Posterior cingulate gyrus (tissue), 11 donors: ENCODE measurements at regions not wholly inside any gene's neighbourhood (a gene's known extent, or its start where the extent isn't known, plus 50 kb on each side); places are given as distances from the start of the nearest gene placed in this dataset.
A peak's percentile ranks its signal among the peaks of the same experiment; 100 is the strongest.

Experiments
- DNase-seq, 10 donors: peaks; one replicate each; pipeline versions ENCODE4 v3.0.0 to v3.0.0-alpha.2; 2020 to 2021; ENCODE audit warnings: mixed read lengths in 3 of 10
- intact Hi-C: fragments of 100-400 bp; cut with DNase I; formaldehyde crosslinking; loops from one replicate; pipeline ENCODE4 v1.15.1; 2023

DNA sequence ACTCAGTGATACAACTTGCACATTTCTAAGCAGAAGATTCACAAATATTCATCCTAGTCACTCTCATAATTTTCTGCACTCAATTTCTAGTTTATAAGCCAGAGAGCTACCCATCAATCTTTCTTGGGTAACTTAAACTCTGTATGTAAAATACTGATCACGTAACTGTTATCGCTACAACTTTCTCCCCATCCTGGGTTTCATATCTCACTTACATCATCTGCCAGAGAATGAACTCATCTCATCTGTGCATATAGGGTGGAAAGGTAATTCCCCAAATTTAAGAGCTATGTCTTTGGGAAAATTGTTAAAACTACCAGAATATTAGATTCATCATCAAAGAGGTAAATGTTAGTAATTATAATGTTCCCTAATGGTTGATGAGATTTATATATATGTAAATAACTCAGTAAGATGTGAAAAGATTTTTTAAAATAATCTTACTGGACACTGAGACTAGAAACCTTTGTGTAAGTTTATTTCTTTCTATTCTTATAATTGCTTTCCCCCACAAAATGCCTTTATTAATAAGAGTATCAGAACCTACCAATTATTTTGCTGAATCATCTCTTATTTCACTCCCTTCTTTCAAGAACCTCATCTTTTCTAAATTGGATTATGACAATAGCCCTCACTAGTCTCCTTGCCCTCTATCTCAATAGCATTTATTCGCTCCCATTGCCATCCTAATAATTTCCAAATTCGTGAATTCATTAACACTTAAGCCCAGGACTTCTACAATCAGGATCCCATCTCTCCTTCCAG is 729.0 kb downstream of the EPHA4 start:
- intact Hi-C loops, result no loop called here
- no peak for DNase-seq

DNA sequence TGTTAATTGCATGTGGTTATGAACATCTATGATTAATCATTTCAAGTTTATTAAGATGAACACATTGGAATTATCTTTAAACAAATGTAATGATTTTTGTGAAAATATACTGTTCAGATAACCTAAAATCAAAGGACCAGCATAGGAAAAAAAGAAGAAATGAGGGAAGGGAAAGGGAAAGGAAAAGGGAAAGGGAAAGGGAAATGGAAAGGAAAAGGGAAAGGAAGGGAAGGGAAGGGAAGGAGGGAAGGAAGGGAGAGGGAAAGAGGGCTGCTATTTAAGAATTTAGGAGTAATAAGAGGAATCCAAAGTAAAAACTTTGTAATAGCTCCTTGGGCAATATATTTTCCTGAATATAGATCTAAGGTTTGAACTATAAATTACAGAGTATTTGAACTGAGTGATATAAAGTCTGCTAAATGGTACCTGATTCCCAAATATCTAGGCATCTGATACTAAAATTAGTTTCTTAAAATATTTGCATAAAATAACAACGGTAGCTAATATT is 726.3 kb downstream of the EPHA4 start:
- intact Hi-C loops, result no loop called here

DNA sequence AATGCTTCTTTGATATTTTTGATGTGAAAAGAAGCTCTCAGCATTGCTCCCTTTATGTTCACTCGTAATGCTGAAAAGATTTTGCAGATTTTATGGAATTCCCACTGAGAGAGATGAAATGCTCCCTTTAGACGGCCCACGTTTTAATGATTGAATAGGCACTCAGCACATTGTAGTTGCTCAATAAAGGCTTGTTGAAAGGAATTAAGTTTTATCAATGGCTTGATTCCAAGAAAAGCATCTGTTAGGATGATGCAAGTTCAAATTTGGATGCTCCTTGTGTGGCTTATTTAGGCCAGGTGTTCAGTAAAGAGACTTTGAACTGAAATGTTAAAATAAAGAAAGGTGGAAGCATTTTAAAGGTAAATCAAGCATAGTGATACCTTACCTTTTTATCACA is 725.1 kb downstream of the EPHA4 start:
- intact Hi-C loops, result no loop called here
- no peak for DNase-seq

More for the DNA sequence above, 726.3 kb downstream of the EPHA4 start:
- no peak for DNase-seq

DNA sequence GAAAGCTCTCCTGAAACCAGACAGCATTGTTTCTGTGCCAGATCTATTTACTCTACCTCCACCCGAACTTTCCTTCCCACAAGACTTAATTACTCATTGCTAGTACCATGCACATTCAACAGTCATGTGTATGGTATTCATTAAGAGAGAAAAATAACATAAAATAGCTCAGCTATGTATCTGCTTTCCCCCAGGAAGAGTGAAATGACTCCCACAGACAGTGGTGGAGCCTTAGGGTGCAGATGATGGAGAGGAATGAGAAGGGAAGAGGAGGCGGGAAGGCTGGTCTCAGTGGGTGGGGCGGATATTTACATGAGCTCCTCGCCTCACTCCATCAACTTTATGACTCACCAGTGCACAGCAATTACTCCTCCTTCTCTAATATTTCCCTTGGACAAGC is 724.5 kb downstream of the EPHA4 start:
- peak in 1 of 10 donors; percentile 44 for DNase-seq
- intact Hi-C loops, result no loop called here

DNA sequence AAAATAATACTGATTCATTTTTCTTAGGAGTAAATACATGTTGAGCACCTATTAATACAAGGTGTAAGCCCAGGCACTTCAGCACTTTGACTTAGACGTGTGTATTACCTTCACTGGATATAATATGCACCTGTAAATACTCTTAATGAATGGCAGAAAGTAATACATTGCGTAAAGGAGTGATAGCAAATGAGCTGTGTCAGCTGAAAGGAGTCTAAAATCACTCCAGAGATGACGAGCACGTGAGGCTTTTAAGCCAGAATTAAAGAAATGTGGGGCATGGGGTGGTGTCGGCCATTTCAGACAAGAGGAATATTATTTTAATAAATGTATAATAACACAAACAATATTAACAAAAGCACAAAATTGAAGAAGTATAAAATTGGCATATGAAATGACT is 722.7 kb downstream of the EPHA4 start:
- intact Hi-C loops, result no loop called here
- no peak for DNase-seq

DNA sequence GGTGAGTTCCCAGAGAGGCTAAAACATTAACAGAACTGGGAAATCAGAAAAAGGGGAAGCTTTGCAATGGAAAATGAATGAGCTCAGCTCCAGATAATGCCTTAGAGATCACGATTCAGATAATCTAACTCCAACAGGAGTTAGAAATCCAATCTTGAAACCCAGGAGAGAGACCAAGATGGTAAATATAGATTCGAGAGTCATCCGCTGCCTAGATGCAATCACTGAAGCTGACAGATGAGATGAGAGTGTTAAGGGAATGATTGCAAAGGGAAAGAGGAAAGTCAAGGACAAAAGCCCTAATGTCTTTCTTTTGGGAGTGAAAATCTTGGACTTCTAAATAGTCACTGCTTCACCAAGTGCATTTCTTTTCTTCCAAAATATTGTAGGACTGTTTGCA is 722.0 kb downstream of the EPHA4 start:
- no peak for DNase-seq
- intact Hi-C loops, result no loop called here

DNA sequence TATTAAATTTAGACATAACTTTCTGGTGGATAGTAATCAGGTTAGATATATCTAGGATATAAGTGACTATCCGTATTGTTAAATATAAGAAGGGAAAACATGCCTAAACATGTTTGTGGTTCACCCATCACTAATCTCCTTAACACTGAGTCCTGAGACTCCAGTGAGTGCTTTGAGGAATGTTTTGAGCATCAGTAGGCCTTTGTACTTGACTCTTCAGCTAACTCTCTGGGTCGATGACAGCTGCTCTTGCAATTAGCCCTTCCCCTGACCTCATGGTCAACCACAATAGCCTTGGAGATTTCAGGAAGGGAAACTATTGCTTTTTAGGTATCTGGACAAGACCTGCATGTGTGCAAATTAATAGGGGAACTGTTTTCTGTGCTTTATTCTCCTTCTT is 716.8 kb downstream of the EPHA4 start:
- intact Hi-C loops, result no loop called here
- no peak for DNase-seq

DNA sequence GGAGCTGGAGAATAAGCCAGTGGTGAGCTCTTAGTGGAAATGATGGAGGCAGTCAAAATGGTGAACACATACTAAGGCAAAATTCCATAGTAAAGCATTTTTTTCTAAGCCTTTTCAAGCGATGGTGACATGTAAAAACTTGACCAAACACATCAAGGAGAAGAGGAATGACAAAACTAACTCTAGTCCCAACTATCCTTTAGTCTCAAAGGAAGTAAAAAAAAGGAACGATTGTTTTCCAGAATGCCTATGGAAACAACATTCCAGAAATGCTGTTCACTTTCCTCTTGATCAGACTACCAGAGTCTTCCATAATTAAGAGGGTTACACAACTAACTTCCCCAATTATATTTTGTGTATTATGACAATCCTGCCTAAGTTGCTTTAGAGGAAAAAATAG is 715.6 kb downstream of the EPHA4 start:
- DNase-seq, result no peak
- intact Hi-C loops, result no loop called here

DNA sequence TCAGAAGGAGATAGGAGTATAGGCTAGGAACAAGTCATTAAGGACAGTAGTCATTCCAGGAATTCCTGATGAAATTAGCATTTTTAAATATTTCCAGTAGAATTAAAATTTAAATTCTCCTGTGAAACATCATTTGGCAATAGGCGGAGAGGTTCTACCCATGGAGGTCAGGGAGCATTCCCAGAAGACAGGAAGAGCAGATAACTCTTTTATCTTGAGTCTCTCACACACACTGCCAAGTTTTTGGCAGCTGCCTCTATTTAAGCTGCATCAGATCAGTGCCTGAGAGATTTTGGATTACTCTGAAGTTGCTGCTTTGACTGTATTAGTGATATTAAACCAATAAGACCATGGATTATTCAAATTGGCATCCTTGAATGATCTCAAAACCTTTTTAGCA is 714.7 kb downstream of the EPHA4 start:
- intact Hi-C loops, result no loop called here
- DNase-seq, result no peak

DNA sequence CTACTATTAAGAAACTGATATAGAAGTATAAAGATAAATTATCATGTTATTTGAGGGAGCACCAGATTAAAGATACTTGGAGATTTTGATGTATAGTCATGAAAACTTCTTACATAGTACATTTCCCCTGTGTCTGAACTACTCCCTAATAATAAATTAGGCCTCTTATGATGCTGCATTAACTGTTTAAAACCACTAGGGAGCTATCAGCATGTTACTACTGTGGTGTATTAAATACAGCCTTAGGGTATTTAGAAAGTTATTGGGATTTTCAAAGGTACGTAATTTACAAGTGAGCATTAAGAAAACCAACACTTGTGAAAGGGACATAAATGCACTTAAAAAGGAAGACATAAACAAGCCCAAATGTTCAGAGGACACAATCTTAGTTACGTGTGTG is 714.0 kb downstream of the EPHA4 start:
- no peak for DNase-seq
- intact Hi-C loops, result no loop called here

DNA sequence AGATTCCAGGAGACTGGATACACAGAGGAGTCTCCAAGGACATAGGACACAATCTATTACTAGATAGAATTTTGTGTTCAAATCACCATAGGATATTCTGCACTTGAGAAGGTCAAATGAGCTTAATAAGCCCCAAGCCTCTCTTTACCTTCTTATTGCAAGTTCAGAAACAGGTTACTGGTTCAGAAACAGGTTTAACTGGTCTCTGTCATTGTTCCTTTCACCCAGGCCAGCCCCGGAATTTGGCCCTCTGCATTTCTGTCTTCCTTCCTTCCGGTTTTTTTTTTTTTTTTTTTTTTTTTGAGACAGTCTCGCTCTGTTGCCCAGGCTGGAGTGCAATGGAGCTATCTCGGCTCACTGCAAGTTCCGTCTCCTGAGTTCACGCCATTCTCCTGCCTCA is 700.2 kb downstream of the EPHA4 start:
- intact Hi-C loops, result no loop called here
- no peak for DNase-seq

DNA sequence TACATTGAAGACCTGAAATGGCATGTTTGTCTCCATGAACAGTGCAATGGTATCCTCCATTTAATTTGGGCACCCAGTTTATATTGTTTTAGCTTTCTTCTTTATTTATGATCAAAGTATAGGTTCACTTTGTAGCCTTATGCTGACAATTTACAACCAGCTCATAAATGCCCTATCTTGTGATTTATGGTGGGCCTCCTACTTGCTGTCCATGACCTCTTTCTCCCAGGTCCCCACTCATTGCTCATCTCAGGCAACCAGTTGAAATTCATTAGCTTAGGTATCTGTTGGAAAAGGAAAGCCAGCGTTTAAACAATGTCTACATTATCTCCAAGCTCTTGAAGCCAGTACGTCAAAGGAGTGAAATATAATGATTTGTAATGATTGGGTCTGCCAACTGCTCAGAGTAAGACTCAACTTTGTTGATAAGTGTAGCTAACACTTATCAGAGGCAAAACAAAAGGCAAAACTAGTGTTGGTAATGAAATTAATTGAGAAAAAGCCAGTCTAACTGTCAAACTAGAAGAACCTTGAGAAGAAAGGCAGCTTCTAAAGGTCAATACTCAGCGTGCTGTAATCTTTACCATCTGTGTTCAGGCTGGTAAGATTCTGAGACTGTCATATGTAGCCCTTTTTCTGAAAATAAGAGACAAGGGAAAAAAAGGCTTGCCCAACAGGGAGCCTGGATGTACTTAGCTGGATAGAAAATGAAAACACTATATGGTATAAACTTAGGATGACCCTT is 695.9 kb downstream of the EPHA4 start:
- intact Hi-C loops, result no loop called here

DNA sequence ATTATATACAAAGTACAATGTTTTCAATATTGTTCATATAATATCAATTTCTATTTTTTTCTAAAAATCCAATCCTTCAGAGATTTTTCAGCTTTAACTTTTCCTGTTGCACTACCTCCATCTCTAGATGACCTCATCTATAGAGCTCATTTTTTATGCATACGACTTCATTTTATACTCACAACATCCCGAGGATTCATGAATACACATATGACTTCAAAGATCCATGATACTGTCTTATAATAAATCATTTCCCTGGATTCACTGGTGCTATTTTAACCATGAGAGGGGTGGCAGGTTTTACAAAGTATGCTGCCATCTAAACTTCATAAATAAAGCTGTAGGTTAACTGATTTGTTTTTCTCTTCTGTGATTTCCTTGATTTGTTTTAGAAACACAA is 694.6 kb downstream of the EPHA4 start:
- no peak for DNase-seq
- intact Hi-C loops, result no loop called here

More for the DNA sequence above, 695.9 kb downstream of the EPHA4 start:
- DNase-seq, result no peak

DNA sequence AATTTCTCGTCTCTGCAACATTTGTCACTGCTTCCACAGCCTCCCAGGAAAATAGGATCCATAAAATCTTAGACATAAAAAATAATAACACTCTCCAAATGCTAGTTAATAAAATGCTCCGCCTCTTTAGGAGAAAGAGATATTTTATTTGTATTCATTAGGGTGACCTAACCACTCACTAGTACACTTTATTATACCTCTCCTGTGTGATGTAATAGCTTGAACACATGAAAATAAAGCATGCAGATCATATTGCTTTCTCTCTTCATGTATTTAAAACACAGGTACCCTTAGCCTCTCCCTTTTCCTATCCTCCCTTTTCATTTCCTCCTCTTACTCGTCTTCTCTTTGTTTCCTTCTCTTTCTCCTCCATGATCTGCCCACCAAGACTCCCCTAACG is 694.2 kb downstream of the EPHA4 start:
- intact Hi-C loops, result no loop called here
- DNase-seq, result no peak

DNA sequence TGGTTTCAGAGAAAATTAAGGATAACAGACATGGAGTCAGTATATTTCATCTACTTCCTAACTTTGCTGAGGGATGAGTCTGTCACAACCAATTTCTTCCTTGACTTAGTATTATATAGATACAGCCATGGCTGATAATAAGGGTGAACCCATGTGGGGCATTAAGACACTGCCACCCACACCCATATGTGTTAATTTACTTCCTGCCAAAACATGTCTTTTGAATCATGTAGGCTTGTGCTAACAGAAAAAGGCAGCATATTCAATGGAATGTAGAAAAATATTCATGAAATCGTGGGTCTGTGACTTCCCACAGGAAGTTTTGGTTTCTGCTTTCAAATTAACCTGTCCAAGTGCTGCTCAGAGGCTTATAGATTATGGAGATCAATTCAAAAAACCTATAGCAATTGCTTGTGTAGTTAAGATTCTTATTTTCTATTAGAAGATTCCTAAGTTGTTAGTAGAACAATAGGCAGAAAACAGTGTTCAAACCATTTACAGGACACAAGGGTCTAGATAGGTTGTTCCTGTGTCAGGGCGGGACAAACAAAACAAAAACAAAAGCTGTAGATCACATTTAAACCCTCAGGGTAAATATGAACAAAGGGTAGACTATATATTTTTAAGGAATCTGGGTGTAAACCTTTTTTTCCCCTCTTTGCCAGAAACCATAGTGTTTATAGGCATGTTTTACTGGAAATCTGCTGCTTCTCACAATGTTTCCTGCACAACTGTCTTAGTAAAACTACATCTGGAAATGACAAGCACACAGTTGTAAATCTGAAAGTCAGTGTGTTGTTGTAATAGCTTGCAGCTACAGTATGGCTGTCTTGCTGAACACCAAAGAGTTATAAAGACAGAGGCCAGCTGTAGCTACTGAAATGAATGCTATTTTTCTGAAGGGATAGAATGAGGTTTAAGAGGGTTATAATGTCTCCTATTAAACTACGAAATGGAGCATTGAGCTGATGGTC is 691.2 kb downstream of the EPHA4 start:
- DNase-seq, result no peak
- intact Hi-C loops, result no loop called here

DNA sequence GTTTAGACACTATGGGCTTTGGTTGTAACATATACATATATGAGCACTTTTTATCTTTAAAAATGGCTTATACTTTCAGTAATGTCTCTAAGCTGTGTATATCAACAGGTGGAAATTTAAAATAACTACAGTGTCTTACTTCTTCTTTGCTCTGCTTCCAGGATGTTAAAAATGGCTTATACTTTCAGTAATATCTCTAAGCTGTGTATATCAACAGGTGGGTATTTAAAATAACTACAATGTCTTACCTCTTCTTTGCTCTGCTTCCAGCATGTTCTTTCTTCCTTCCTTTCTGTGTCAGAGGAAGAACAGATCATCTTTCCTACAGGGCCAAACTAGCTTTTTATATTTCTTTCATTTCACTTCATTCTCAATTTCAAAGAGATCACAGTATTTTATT is 689.6 kb downstream of the EPHA4 start:
- DNase-seq, result no peak
- intact Hi-C loops, result no loop called here

DNA sequence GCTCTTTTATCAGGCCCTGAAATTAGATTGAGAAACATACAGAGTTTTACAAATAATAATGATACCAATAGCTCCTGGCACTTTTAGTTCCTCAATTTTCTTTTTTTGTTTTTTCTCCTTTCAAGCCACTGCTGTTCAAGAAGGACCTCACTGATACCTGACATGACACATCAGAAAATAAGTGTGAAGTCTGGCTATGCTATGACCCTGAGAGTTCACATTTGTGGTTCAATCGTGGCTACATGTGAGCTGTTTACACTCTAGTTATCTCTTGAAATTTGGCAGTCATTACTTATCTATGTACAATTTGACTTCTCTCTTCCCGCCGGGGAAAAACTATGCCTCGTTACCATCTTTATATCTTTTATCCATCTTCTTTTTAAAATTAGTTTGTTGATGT is 686.5 kb downstream of the EPHA4 start:
- intact Hi-C loops, result no loop called here
- DNase-seq, result no peak

DNA sequence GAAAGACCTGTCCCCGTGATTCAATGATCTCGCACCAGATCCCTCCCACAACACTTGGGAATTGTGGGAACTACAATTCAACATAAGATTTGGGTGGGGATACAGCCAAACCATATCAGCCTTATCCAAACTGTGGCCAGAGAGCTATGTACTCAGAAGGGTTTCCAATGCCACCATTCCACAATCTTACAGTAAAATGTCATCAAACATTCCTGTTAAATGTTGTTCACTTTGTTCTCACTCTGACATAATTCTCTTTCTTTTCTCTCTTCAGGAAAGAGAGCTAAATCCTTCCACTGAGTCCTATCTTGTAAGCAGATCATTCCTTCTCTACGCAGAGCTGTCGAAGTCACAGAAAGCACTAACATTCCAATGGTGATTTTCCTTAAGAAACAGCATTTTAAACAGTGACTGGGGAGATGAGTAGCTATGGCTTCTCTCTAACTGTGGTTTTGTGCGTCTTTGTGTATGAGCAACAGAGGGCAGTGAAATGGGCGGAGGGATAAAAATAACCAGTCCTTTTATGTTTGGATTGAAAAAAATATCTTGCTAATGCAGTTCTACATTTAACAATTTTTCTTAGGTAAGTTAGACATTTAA is 684.7 kb downstream of the EPHA4 start:
- intact Hi-C loops, result no loop called here
- DNase-seq, result no peak

DNA sequence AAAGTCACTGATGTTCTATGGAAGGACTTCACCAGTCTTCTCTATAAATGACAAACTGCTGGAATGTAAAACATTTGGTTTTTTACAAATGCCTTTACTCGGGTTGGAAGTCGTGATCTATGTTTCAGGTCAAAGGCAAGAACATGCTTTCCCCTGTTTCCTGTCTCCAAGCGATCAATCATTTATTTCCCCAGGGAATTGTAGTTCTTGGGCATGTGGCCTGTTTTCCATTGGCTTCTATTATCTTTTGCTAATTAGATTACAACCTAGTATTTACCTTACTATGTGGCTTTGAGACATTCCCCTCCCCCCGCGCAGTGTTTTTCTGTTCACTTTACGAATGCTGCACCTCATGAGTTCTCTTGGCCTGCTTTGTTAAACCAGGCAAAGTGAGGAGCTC is 684.2 kb downstream of the EPHA4 start:
- intact Hi-C loops, result no loop called here
- no peak for DNase-seq

DNA sequence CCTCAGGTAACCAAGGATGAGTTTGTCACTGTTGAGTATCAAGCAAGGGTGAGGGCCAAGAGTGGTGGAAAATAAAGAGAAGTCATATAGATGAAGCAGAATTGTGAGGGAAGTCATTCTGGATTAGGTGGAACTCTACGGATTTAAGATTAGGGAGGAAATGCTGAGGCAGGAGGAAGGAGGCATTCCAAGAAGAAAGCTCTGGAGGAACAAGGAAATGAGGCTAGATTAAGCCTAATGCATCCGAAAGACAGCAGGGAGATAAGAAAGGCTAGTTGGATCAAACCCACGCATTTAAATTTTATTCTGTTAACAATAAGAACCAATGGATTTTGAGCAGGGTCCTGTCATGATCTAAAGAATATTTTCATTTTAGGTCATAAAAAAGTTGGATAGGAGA is 681.2 kb downstream of the EPHA4 start:
- DNase-seq, result no peak
- intact Hi-C loops, result no loop called here

DNA sequence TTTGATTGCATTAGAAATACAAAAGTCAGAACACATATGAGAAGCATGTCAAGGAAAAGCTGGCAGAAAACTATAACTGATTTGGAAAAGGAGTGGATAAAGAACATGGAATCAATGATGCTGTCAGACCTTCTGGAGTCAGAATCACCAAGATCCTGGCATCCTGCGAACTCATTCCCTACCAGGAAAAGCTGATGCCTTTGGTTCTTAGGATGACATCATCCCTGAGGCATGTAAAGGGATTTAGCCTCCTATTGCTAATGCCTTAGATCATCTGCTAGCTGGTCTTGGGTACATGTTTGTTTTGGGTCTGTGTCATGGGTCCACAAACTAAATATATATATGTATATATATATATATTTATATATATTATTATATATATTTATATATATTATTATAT is 680.7 kb downstream of the EPHA4 start:
- intact Hi-C loops, result no loop called here
- no peak for DNase-seq
